ENCODE measurements at regions not wholly inside any gene's neighbourhood (a gene's known extent, or its start where the extent isn't known, plus 50 kb on each side); places are given as distances from the start of the nearest gene placed in this dataset.

DNA sequence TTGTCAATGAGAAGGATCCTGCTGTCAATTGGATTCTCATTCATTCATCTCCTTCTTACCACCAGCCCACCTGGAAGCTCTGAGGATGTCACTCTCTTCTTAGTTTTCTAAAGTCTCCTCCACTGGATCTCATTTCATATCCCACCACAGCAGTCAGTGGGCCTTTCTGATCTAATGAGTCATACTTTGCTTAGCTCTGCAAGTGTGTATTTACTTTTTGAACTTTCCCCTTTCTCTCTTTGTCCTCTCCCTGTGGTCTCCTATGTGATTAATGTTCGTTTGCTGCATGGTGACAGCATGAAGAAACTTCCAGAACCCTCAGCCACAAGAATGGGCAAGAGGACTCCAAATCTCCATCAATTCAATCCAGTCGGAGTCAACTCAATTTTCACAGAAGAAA, 63.6 kb upstream of the SYNDIG1 start:
- no peaks in the 10 kb centered on the region for H3K36me3 ChIP-seq
- H3K4me3 ChIP-seq = no peak overlapping the region
- peaks cover 0 to 4% (median 0%) of the 10 kb centered on the region in 9 donors for H3K27me3 ChIP-seq
- ATAC-seq = no peak
- peaks cover 0 to 8% (median 0%) of the 10 kb centered on the region in 12 donors for H3K4me1 ChIP-seq
- TF ChIP-seq, protein P1, sequence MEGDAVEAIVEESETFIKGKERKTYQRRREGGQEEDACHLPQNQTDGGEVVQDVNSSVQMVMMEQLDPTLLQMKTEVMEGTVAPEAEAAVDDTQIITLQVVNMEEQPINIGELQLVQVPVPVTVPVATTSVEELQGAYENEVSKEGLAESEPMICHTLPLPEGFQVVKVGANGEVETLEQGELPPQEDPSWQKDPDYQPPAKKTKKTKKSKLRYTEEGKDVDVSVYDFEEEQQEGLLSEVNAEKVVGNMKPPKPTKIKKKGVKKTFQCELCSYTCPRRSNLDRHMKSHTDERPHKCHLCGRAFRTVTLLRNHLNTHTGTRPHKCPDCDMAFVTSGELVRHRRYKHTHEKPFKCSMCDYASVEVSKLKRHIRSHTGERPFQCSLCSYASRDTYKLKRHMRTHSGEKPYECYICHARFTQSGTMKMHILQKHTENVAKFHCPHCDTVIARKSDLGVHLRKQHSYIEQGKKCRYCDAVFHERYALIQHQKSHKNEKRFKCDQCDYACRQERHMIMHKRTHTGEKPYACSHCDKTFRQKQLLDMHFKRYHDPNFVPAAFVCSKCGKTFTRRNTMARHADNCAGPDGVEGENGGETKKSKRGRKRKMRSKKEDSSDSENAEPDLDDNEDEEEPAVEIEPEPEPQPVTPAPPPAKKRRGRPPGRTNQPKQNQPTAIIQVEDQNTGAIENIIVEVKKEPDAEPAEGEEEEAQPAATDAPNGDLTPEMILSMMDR (IDR thresholded peaks at IDR 0.05) = no peak
- no peak for TF ChIP-seq POLR2A (IDR thresholded peaks at IDR 0.05)
- no peak for DNase-seq
- 73 to 77% (median 73%) methylated on average over 2 of the region's 2 CpGs for WGBS, 4 donors
- peaks cover 0 to 4% (median 0%) of the 10 kb centered on the region in 12 donors for H3K9me3 ChIP-seq
- H3K27ac ChIP-seq = no peak overlapping the region
- intact Hi-C loops (cut with DNase I) = no loop called here

DNA sequence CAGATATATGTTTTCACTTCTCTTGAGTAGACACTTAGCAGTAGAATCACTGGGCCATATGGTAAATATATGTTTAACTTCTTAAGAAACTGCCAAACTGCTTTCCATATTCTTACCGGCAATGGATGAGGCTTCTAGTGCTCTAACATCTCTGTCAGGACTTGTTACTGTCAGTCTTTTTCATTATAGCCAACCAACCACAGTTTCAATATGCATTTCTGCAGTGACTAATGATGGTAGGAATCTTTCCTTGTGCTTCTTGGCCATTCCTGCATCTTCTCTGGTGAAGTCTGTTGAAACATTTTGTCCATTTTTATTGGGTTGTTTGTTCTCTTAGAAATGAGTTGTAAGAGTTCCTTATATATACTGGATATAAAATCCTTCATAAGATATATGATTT, 66.0 kb upstream of the SYNDIG1 start:
- H3K27me3 ChIP-seq = no peaks in the 10 kb centered on the region
- H3K4me3 ChIP-seq = no peak overlapping the region
- H3K9me3 ChIP-seq = peaks cover 0 to 8% (median 0%) of the 10 kb centered on the region in 12 donors
- 83 to 94% (median 87%) methylated on average over 1 of the region's 1 CpG for WGBS, 4 donors
- intact Hi-C loops (cut with DNase I) = no loop called here
- ATAC-seq (no peak), DNase-seq (no peak)
- peaks cover 0 to 8% (median 0%) of the 10 kb centered on the region in 12 donors for H3K4me1 ChIP-seq
- H3K27ac ChIP-seq = no peak overlapping the region
- no peak for TF ChIP-seq POLR2A (IDR thresholded peaks at IDR 0.05)
- TF ChIP-seq, protein P1 (IDR thresholded peaks at IDR 0.05) = no peak
- no peaks in the 10 kb centered on the region for H3K36me3 ChIP-seq

DNA sequence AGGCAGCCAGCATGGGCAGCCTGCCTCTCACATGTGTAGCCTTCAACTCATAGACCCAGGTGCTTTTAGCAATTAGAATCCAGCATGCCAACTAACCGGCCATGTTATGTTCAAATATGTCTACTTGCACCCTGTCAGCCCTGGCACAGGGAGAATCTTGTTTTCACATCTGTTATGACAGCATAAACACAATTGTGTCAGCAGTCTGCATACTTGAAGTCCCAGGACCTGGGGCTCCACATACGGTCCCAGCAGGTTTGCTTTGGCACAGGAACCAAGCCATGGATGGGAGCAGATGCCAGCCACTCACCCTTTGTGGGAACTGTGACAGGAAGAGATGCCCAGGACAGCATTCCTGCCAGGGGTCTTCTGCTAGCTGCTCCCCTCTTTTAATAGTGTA, 67.2 kb upstream of the SYNDIG1 start:
- 60 to 70% (median 62%) methylated on average over 2 of the region's 2 CpGs for WGBS, 4 donors

DNA sequence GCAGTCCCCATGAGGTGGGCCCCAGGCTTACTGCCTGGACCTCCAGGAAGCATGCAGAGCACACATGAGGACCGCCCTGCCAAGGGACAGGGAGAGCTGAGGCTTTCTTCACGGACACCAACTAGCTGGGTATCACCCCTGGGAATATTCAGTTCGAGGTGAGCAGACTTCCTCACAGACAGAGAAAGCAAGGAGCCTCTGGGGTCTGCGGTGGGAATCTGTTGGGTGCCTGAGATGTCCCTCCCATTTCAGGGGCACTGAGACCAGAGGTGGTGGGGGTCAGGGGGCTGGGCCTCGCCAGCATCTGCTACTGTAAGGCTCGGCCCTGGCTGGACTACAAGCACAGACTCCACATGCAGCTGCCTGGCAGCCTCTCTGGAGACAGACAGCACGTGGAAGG, 74.3 kb upstream of the SYNDIG1 start:
- H3K27ac ChIP-seq = no peak overlapping the region
- 63 to 76% (median 72%) methylated on average over 7 of the region's 7 CpGs for WGBS, 4 donors
- H3K4me3 ChIP-seq = no peak overlapping the region
- H3K36me3 ChIP-seq = no peaks in the 10 kb centered on the region
- DNase-seq (no peak), ATAC-seq (no peak)
- H3K9me3 ChIP-seq = peaks cover 0 to 16% (median 0%) of the 10 kb centered on the region in 12 donors
- no peak for TF ChIP-seq POLR2A (IDR thresholded peaks at IDR 0.05)
- TF ChIP-seq, protein P1 (IDR thresholded peaks at IDR 0.05) = no peak
- peaks cover 0 to 19% (median 0%) of the 10 kb centered on the region in 9 donors for H3K27me3 ChIP-seq
- no peaks in the 10 kb centered on the region for H3K4me1 ChIP-seq
- intact Hi-C loops (cut with DNase I) = no loop called here

More for the DNA sequence above, 67.2 kb upstream of the SYNDIG1 start:
- no peak for ATAC-seq
- Histone ChIP-seq H3K4me1 (peaks cover 0 to 3% (median 0%) of the 10 kb centered on the region in 12 donors), H3K36me3 (no peaks in the 10 kb centered on the region), H3K9me3 (peaks cover 0 to 18% (median 0%) of the 10 kb centered on the region in 12 donors), H3K27ac (no peak overlapping the region), H3K4me3 (no peak overlapping the region), H3K27me3 (no peaks in the 10 kb centered on the region)
- intact Hi-C loops (cut with DNase I) = no loop called here
- TF ChIP-seq, protein P1 (IDR thresholded peaks at IDR 0.05) = no peak
- no peak for TF ChIP-seq POLR2A (IDR thresholded peaks at IDR 0.05)
- DNase-seq = no peak

All from heart left ventricle (tissue), 16 donors.